ENCODE measurements at regions not wholly inside any gene's neighbourhood (a gene's known extent, or its start where the extent isn't known, plus 50 kb on each side); places are given as distances from the start of the nearest gene placed in this dataset. TPM values are rescaled to one million over a fixed set of nuclear protein-coding genes. Genes with fewer than 3 reads are reported as not detected.

GRCh38 chr18:59954755-59955156, 55.0 kb downstream of the PMAIP1 start:
- no peak overlapping the region for H3K27ac ChIP-seq (replicated peaks; ENCODE audit: low read length)

GRCh38 chr18:59954241-59954640, 54.4 kb downstream of the PMAIP1 start:
- no peaks in the 10 kb centered on the region for H3K36me3 ChIP-seq (replicated peaks in 1 of 2; ENCODE audit: control insufficient read depth in 2 of 2, insufficient read depth in 2 of 2, low read length in 2 of 2)
- WGBS, 2 donors (ENCODE audit: extremely low coverage in 2 of 2, insufficient read length in 2 of 2, insufficient replicate concordance in 1 of 2) = no CpG with 5 or more reads among the region's 1 CpG
- H3K9ac ChIP-seq (ENCODE audit: low read depth, low read length, poor library complexity) = no peak overlapping the region
- no peak overlapping the region for H2BK15ac ChIP-seq (ENCODE audit: low read length)
- H3K27ac ChIP-seq (replicated peaks; ENCODE audit: low read length) = no peak overlapping the region
- DNase-seq (ENCODE audit: low spot score) = no peak
- H3K9me3 ChIP-seq (replicated peaks in 1 of 2; ENCODE audit: control insufficient read depth in 2 of 2, insufficient read depth in 1 of 2, low read depth in 1 of 2, low read length in 2 of 2) = no peaks in the 10 kb centered on the region
- no peak overlapping the region for H3K23ac ChIP-seq (ENCODE audit: low read depth, low read length, poor library complexity)
- no peaks in the 10 kb centered on the region for H3K27me3 ChIP-seq (ENCODE audit: control insufficient read depth in 3 of 3, insufficient read depth in 3 of 3, low read depth in 1 of 3, low read length in 3 of 3)
- no peak overlapping the region for H4K91ac ChIP-seq (ENCODE audit: low read depth, low read length, poor library complexity)
- no peak overlapping the region for H2AK5ac ChIP-seq (ENCODE audit: low read depth, low read length)
- H3K79me1 ChIP-seq (ENCODE audit: low read depth, low read length) = no peaks in the 10 kb centered on the region
- H2AFZ ChIP-seq (ENCODE audit: low read length) = no peak overlapping the region
- H3K18ac ChIP-seq (ENCODE audit: low read length) = no peak overlapping the region
- no peak overlapping the region for H2BK12ac ChIP-seq (ENCODE audit: low read length)
- no peaks in the 10 kb centered on the region for H3K4me1 ChIP-seq (ENCODE audit: control insufficient read depth in 2 of 2, insufficient read depth in 1 of 2, low read depth in 1 of 2, low read length in 2 of 2)
- H3K4me3 ChIP-seq (ENCODE audit: low read length in 2 of 2) = no peak overlapping the region
- H3K4me2 ChIP-seq (ENCODE audit: insufficient read depth, low read length, poor library complexity, severe bottlenecking) = no peak overlapping the region
- H4K8ac ChIP-seq (ENCODE audit: low read depth, low read length) = no peak overlapping the region
- no peak overlapping the region for H3K4ac ChIP-seq (ENCODE audit: low read length)
- no peak overlapping the region for H2BK5ac ChIP-seq (ENCODE audit: low read length)
- no peak overlapping the region for H2BK120ac ChIP-seq (ENCODE audit: low read depth, low read length)
- no peak overlapping the region for H3K14ac ChIP-seq (ENCODE audit: low read length)

More at GRCh38 chr18:59954755-59955156, 55.0 kb downstream of the PMAIP1 start:
- no CpG with 5 or more reads among the region's 2 CpGs for WGBS, 2 donors (ENCODE audit: extremely low coverage in 2 of 2, insufficient read length in 2 of 2, insufficient replicate concordance in 1 of 2)
- H3K14ac ChIP-seq (ENCODE audit: low read length) = no peak overlapping the region
- no peak overlapping the region for H2BK5ac ChIP-seq (ENCODE audit: low read length)
- DNase-seq (ENCODE audit: low spot score) = no peak
- H3K27me3 ChIP-seq (ENCODE audit: control insufficient read depth in 3 of 3, insufficient read depth in 3 of 3, low read depth in 1 of 3, low read length in 3 of 3) = no peaks in the 10 kb centered on the region
- H3K4me2 ChIP-seq (ENCODE audit: insufficient read depth, low read length, poor library complexity, severe bottlenecking) = no peak overlapping the region
- H3K18ac ChIP-seq (ENCODE audit: low read length) = no peak overlapping the region
- H3K9me3 ChIP-seq (replicated peaks in 1 of 2; ENCODE audit: control insufficient read depth in 2 of 2, insufficient read depth in 1 of 2, low read depth in 1 of 2, low read length in 2 of 2) = no peaks in the 10 kb centered on the region
- H4K91ac ChIP-seq (ENCODE audit: low read depth, low read length, poor library complexity) = no peak overlapping the region
- no peak overlapping the region for H2AK5ac ChIP-seq (ENCODE audit: low read depth, low read length)
- no peaks in the 10 kb centered on the region for H3K79me1 ChIP-seq (ENCODE audit: low read depth, low read length)
- no peak overlapping the region for H2BK12ac ChIP-seq (ENCODE audit: low read length)
- no peaks in the 10 kb centered on the region for H3K36me3 ChIP-seq (replicated peaks in 1 of 2; ENCODE audit: control insufficient read depth in 2 of 2, insufficient read depth in 2 of 2, low read length in 2 of 2)
- no peak overlapping the region for H2BK15ac ChIP-seq (ENCODE audit: low read length)
- H2BK120ac ChIP-seq (ENCODE audit: low read depth, low read length) = no peak overlapping the region
- H3K9ac ChIP-seq (ENCODE audit: low read depth, low read length, poor library complexity) = no peak overlapping the region
- H3K4me1 ChIP-seq (ENCODE audit: control insufficient read depth in 2 of 2, insufficient read depth in 1 of 2, low read depth in 1 of 2, low read length in 2 of 2) = no peaks in the 10 kb centered on the region
- no peak overlapping the region for H3K4ac ChIP-seq (ENCODE audit: low read length)
- no peak overlapping the region for H4K8ac ChIP-seq (ENCODE audit: low read depth, low read length)
- no peak overlapping the region for H3K23ac ChIP-seq (ENCODE audit: low read depth, low read length, poor library complexity)
- no peak overlapping the region for H2AFZ ChIP-seq (ENCODE audit: low read length)
- H3K4me3 ChIP-seq (ENCODE audit: low read length in 2 of 2) = no peak overlapping the region

Small RNA genes lying in the stretch of these regions (small RNA-seq; reads per million reads assigned to genes)
- gene RN7SL342P (ENCODE audit: insufficient read depth) (not detected), gene RNU4-17P (ENCODE audit: insufficient read depth) (not detected), gene RNU6-567P (ENCODE audit: insufficient read depth) (not detected)

Measured in neuronal stem cell (in vitro differentiated cells).